HG03108 (cell line): ENCODE measurements at regions not wholly inside any gene's neighbourhood (a gene's known extent, or its start where the extent isn't known, plus 50 kb on each side); places are given as distances from the start of the nearest gene placed in this dataset.
"Not testable (repeated sequence)": the region's sequence is repeated elsewhere in the genome, so short reads cannot be mapped to it uniquely, and the experiment has no call there.

Experiments
- ATAC-seq: cut with Tn5 transposase; IDR thresholded peaks from one replicate; pipeline ENCODE4 v1.9.1; 2021; ENCODE audit warnings: moderate library complexity; ENCODE audit not compliant: unreplicated experiment

GRCh38 chr22:22756109-22756508, 111.7 kb downstream of the GGTLC2 start:
- ATAC-seq = no peak

- ATAC-seq = not testable (repeated sequence)
These were observed 112.3 kb downstream of the GGTLC2 start for GRCh38 chr22:22756551-22757201.

- ATAC-seq = not testable (repeated sequence)
These were observed 113.8 kb downstream of the GGTLC2 start for GRCh38 chr22:22758101-22758807.

- ATAC-seq = no peak
These were observed 115.0 kb downstream of the GGTLC2 start for GRCh38 chr22:22759371-22759770.

GRCh38 chr22:22759889-22760546, 115.6 kb downstream of the GGTLC2 start:
- no peak for ATAC-seq

- ATAC-seq = no peak
These were observed 117.2 kb downstream of the GGTLC2 start for GRCh38 chr22:22761606-22761962.

GRCh38 chr22:22761963-22762772, 117.8 kb downstream of the GGTLC2 start:
- no peak for ATAC-seq

GRCh38 chr22:22763512-22763911, 119.1 kb downstream of the GGTLC2 start:
- ATAC-seq = no peak

GRCh38 chr22:22764085-22764484, 119.7 kb downstream of the GGTLC2 start:
- ATAC-seq = no peak

GRCh38 chr22:22767876-22768602, 119.6 kb upstream of the IGLL5 start:
- no peak for ATAC-seq

GRCh38 chr22:22768885-22769284, 118.7 kb upstream of the IGLL5 start:
- ATAC-seq = no peak

GRCh38 chr22:22769434-22770279, 118.0 kb upstream of the IGLL5 start:
- no peak for ATAC-seq

GRCh38 chr22:22770280-22770871, 117.2 kb upstream of the IGLL5 start:
- ATAC-seq = no peak

GRCh38 chr22:22770881-22771280, 116.7 kb upstream of the IGLL5 start:
- ATAC-seq = no peak

GRCh38 chr22:22771696-22772377, 115.8 kb upstream of the IGLL5 start:
- no peak for ATAC-seq

GRCh38 chr22:22772396-22772795, 115.2 kb upstream of the IGLL5 start:
- ATAC-seq = no peak

- no peak for ATAC-seq
These were observed 114.7 kb upstream of the IGLL5 start for GRCh38 chr22:22772883-22773282.

GRCh38 chr22:22773427-22773826, 114.2 kb upstream of the IGLL5 start:
- no peak for ATAC-seq
